Neural progenitor cell (in vitro differentiated cells): ENCODE measurements at regions not wholly inside any gene's neighbourhood (a gene's known extent, or its start where the extent isn't known, plus 50 kb on each side); places are given as distances from the start of the nearest gene placed in this dataset.

Experiments used
- DNase-seq: peaks from one replicate; pipeline ENCODE4 v3.0.0-alpha.2; 2016; ENCODE audit warnings: low spot score
- H2AFZ ChIP-seq: fragments of 200-600 bp; sonication (generic); replicated peaks from 2 replicates; pipeline ENCODE4 v1.6.1; 2016; ENCODE audit warnings: antibody characterized with exemption
- H3F3A ChIP-seq: fragments of 200-600 bp; sonication (generic); 2 replicates; pipeline ENCODE4 v1.6.1; 2016; ENCODE audit warnings: antibody characterized with exemption, low read depth
- H3K27ac ChIP-seq: fragments of 200-600 bp; sonication (generic); 2 replicates; pipeline ENCODE4 v1.5.1; 2016; ENCODE audit warnings: mild to moderate bottlenecking
- H3K27me3 ChIP-seq: fragments of 200-600 bp; sonication (generic); 2 replicates; pipeline ENCODE4 v1.6.1; 2016; ENCODE audit warnings: mild to moderate bottlenecking, moderate library complexity
- H3K36me3 ChIP-seq: fragments of 200-600 bp; sonication (generic); 2 replicates; pipeline ENCODE4 v1.5.1; 2016
- H3K4me1 ChIP-seq: fragments of 200-600 bp; sonication (generic); 2 replicates; pipeline ENCODE4 v1.6.1; 2016; ENCODE audit warnings: mixed run types
- H3K4me2 ChIP-seq: fragments of 200-600 bp; sonication (generic); 2 replicates; pipeline ENCODE4 v1.6.1; 2016
- H3K4me3 ChIP-seq: fragments of 200-600 bp; sonication (generic); 2 replicates; pipeline ENCODE4 v1.5.1; 2016
- H3K79me2 ChIP-seq: fragments of 200-600 bp; sonication (generic); 2 replicates; pipeline ENCODE4 v1.6.1; 2016; ENCODE audit warnings: low read depth
- H3K9ac ChIP-seq: fragments of 200-600 bp; sonication (generic); 2 replicates; pipeline ENCODE4 v1.6.1; 2016
- H3K9me3 ChIP-seq: fragments of 200-600 bp; sonication (generic); 2 replicates; pipeline ENCODE4 v1.5.1; 2016; ENCODE audit warnings: low read depth
- H4K20me1 ChIP-seq: fragments of 200-600 bp; sonication (generic); 2 replicates; pipeline ENCODE4 v1.6.1; 2016; ENCODE audit warnings: low read depth
- H3K27ac Mint-ChIP-seq: 3 replicates; pipeline ENCODE4 v1.8.0; 2021; ENCODE audit warnings: mixed read lengths
- H3K27me3 Mint-ChIP-seq: 2 replicates; pipeline ENCODE4 v1.8.0; 2022; ENCODE audit warnings: low read depth, mild to moderate bottlenecking, inconsistent platforms, moderate library complexity, mixed read lengths; ENCODE audit not compliant: insufficient read depth
- H3K36me3 Mint-ChIP-seq: 3 replicates; pipeline ENCODE4 v1.8.0; 2021; ENCODE audit warnings: mixed read lengths
- H3K4me1 Mint-ChIP-seq: 3 replicates; pipeline ENCODE4 v1.8.0; 2021; ENCODE audit warnings: mixed read lengths
- H3K4me3 Mint-ChIP-seq: 3 replicates; pipeline ENCODE4 v1.8.0; 2021; ENCODE audit warnings: mild to moderate bottlenecking, moderate library complexity, mixed read lengths
- H3K9me3 Mint-ChIP-seq: 3 replicates; pipeline ENCODE4 v1.8.0; 2020; ENCODE audit warnings: mixed read lengths
- CTCF ChIP-seq: fragments of 200-600 bp; sonication (generic); IDR thresholded peaks from 2 replicates; pipeline ENCODE4 v1.5.1; 2017; ENCODE audit warnings: antibody characterized with exemption, mild to moderate bottlenecking
- EZH2 ChIP-seq: fragments of 200-600 bp; sonication (generic); IDR thresholded peaks from 2 replicates; pipeline ENCODE4 v1.6.1; 2017; ENCODE audit warnings: antibody characterized with exemption, mild to moderate bottlenecking, moderate library complexity
- EZH2phosphoT487 ChIP-seq: fragments of 200-600 bp; sonication (generic); IDR thresholded peaks from 2 replicates; pipeline ENCODE4 v1.6.1; 2017; ENCODE audit warnings: antibody characterized with exemption

- H3K4me1 ChIP-seq = peaks cover 13% of the 10 kb centered on the region
- Mint-ChIP-seq H3K36me3 (no peaks in the 10 kb centered on the region), H3K27me3 (no peaks in the 10 kb centered on the region), H3K4me1 (no peaks in the 10 kb centered on the region), H3K4me3 (no peak overlapping the region), H3K27ac (no peak overlapping the region), H3K9me3 (no peaks in the 10 kb centered on the region)
- no peaks in the 10 kb centered on the region for H3K79me2 ChIP-seq
- H3K9me3 ChIP-seq = no peaks in the 10 kb centered on the region
- peak overlapping the region; percentile 73 for H3K4me2 ChIP-seq
- H3K9ac ChIP-seq = no peak overlapping the region
- no peaks in the 10 kb centered on the region for H3K36me3 ChIP-seq
- H3K27me3 ChIP-seq = peaks cover 62% of the 10 kb centered on the region
- H4K20me1 ChIP-seq = peaks cover 6% of the 10 kb centered on the region
- TF ChIP-seq CTCF = no peak
- TF ChIP-seq EZH2phosphoT487 = no peak
- TF ChIP-seq EZH2 = no peak
- H3K4me3 ChIP-seq = peak overlapping the region; percentile 34
- H2AFZ ChIP-seq = no peak overlapping the region
- no peaks in the 10 kb centered on the region for H3F3A ChIP-seq
- H3K27ac ChIP-seq = no peak overlapping the region
- peak; percentile 51 for DNase-seq
Observed at GRCh38 chr13:107580741-107581412, 634.5 kb downstream of the LIG4 start.

- Histone ChIP-seq H3K9me3 (no peaks in the 10 kb centered on the region), H3K27me3 (peaks cover 19% of the 10 kb centered on the region), H3K4me2 (no peak overlapping the region), H3K36me3 (no peaks in the 10 kb centered on the region), H4K20me1 (no peaks in the 10 kb centered on the region), H3K27ac (no peak overlapping the region), H3F3A (no peaks in the 10 kb centered on the region), H3K79me2 (no peaks in the 10 kb centered on the region), H3K4me1 (peaks cover 11% of the 10 kb centered on the region), H2AFZ (no peak overlapping the region), H3K9ac (no peak overlapping the region), H3K4me3 (no peak overlapping the region)
- DNase-seq = no peak
- Mint-ChIP-seq H3K27me3 (no peaks in the 10 kb centered on the region), H3K9me3 (no peaks in the 10 kb centered on the region), H3K4me3 (no peak overlapping the region), H3K4me1 (peaks cover 10% of the 10 kb centered on the region), H3K27ac (no peak overlapping the region), H3K36me3 (no peaks in the 10 kb centered on the region)
- TF ChIP-seq EZH2 = no peak
- no peak for TF ChIP-seq CTCF
- TF ChIP-seq EZH2phosphoT487 = no peak
Observed at GRCh38 chr13:107576430-107576829, 638.9 kb downstream of the LIG4 start.

GRCh38 chr13:107574517-107575210 is 640.7 kb downstream of the LIG4 start:
- H3K4me3 Mint-ChIP-seq = no peak overlapping the region
- no peaks in the 10 kb centered on the region for H3K27me3 Mint-ChIP-seq

More at GRCh38 chr13:107574517-107575210, 640.7 kb downstream of the LIG4 start:
- no peaks in the 10 kb centered on the region for H3F3A ChIP-seq
- no peak overlapping the region for H3K4me2 ChIP-seq
- no peak overlapping the region for H3K9ac ChIP-seq
- no peak overlapping the region for H3K27ac ChIP-seq
- peaks cover 15% of the 10 kb centered on the region for H3K27me3 ChIP-seq
- no peaks in the 10 kb centered on the region for H3K9me3 Mint-ChIP-seq
- peaks cover 10% of the 10 kb centered on the region for H3K4me1 Mint-ChIP-seq
- no peaks in the 10 kb centered on the region for H3K4me1 ChIP-seq
- no peak overlapping the region for H3K27ac Mint-ChIP-seq
- no peak overlapping the region for H3K4me3 ChIP-seq
- H3K36me3 ChIP-seq = no peaks in the 10 kb centered on the region
- no peaks in the 10 kb centered on the region for H3K9me3 ChIP-seq
- H4K20me1 ChIP-seq = no peaks in the 10 kb centered on the region
- H3K36me3 Mint-ChIP-seq = no peaks in the 10 kb centered on the region
- DNase-seq = no peak
- no peaks in the 10 kb centered on the region for H3K79me2 ChIP-seq
- TF ChIP-seq EZH2phosphoT487 (no peak), CTCF (no peak), EZH2 (no peak)
- H2AFZ ChIP-seq = no peak overlapping the region
